HG03432 (cell line): ENCODE measurements at regions not wholly inside any gene's neighbourhood (a gene's known extent, or its start where the extent isn't known, plus 50 kb on each side); places are given as distances from the start of the nearest gene placed in this dataset.
A peak's percentile ranks its signal among the peaks of the same experiment; 100 is the strongest.

Source experiments
- ATAC-seq: cut with Tn5 transposase; IDR thresholded peaks from one replicate; pipeline ENCODE4 v1.9.1; 2021; ENCODE audit warnings: mild to moderate bottlenecking, moderate library complexity; ENCODE audit not compliant: unreplicated experiment

- no peak for ATAC-seq
Measured at GRCh38 chr7:41255113-41255512, 447.8 kb downstream of the INHBA start.

GRCh38 chr7:41252957-41253356 is 449.9 kb downstream of the INHBA start:
- no peak for ATAC-seq

- no peak for ATAC-seq
Measured at GRCh38 chr7:41252551-41252950, 450.3 kb downstream of the INHBA start.

- ATAC-seq = no peak
Measured at GRCh38 chr7:41247143-41247865, 455.6 kb downstream of the INHBA start.

GRCh38 chr7:41245916-41246315 is 457.0 kb downstream of the INHBA start:
- no peak for ATAC-seq

- ATAC-seq = no peak
Measured at GRCh38 chr7:41244246-41244645, 458.6 kb downstream of the INHBA start.

- no peak for ATAC-seq
Measured at GRCh38 chr7:41241641-41242040, 461.2 kb downstream of the INHBA start.

- ATAC-seq = no peak
Measured at GRCh38 chr7:41239596-41239995, 463.3 kb downstream of the INHBA start.

- no peak for ATAC-seq
Measured at GRCh38 chr7:41238851-41239331, 464.0 kb downstream of the INHBA start.

- ATAC-seq = no peak
Measured at GRCh38 chr7:41237956-41238355, 464.9 kb downstream of the INHBA start.

GRCh38 chr7:41232086-41232485 is 470.8 kb downstream of the INHBA start:
- ATAC-seq = no peak

- no peak for ATAC-seq
Measured at GRCh38 chr7:41224063-41224763, 478.7 kb downstream of the INHBA start.

- ATAC-seq = no peak
Measured at GRCh38 chr7:41222746-41223145, 480.1 kb downstream of the INHBA start.

GRCh38 chr7:41220266-41220665 is 482.6 kb downstream of the INHBA start:
- ATAC-seq = no peak

- ATAC-seq = no peak
Measured at GRCh38 chr7:41219276-41219675, 483.6 kb downstream of the INHBA start.

- no peak for ATAC-seq
Measured at GRCh38 chr7:41217306-41217705, 485.6 kb downstream of the INHBA start.

- no peak for ATAC-seq
Measured at GRCh38 chr7:41207141-41207540, 495.7 kb downstream of the INHBA start.

- peak; percentile 36 for ATAC-seq
Measured at GRCh38 chr7:41206267-41206666, 496.6 kb downstream of the INHBA start.

GRCh38 chr7:41205600-41205999 is 497.3 kb downstream of the INHBA start:
- ATAC-seq = peak; percentile 82

- no peak for ATAC-seq
Measured at GRCh38 chr7:41203542-41203941, 499.3 kb downstream of the INHBA start.

- no peak for ATAC-seq
Measured at GRCh38 chr7:41201021-41201420, 501.9 kb downstream of the INHBA start.

GRCh38 chr7:41199136-41199535 is 503.8 kb downstream of the INHBA start:
- ATAC-seq = no peak
